Neuronal stem cell (in vitro differentiated cells): ENCODE measurements at regions not wholly inside any gene's neighbourhood (a gene's known extent, or its start where the extent isn't known, plus 50 kb on each side); places are given as distances from the start of the nearest gene placed in this dataset.

Source experiments
- DNase-seq: peaks from one replicate; pipeline ENCODE4 v3.0.0-alpha.2; 2013; ENCODE audit warnings: low spot score
- H2AFZ ChIP-seq: one replicate; pipeline ENCODE4 v1.6.1; 2013; ENCODE audit warnings: mild to moderate bottlenecking, low read length, inconsistent platforms
- H2AK5ac ChIP-seq: 2 replicates; pipeline ENCODE4 v1.6.1; 2013; ENCODE audit warnings: low read depth, mild to moderate bottlenecking, inconsistent platforms, low read length, moderate library complexity, mixed read lengths
- H2BK120ac ChIP-seq: 2 replicates; pipeline ENCODE4 v1.6.1; 2013; ENCODE audit warnings: low read depth, mild to moderate bottlenecking, inconsistent platforms, low read length, moderate library complexity, mixed read lengths
- H2BK12ac ChIP-seq: one replicate; pipeline ENCODE4 v1.6.1; 2013; ENCODE audit warnings: low read length, inconsistent platforms
- H2BK15ac ChIP-seq: 2 replicates; pipeline ENCODE4 v1.6.1; 2013; ENCODE audit warnings: mild to moderate bottlenecking, low read length, inconsistent platforms, mixed read lengths
- H2BK5ac ChIP-seq: one replicate; pipeline ENCODE4 v1.6.1; 2013; ENCODE audit warnings: inconsistent platforms, mild to moderate bottlenecking, low read length, moderate library complexity
- H3K14ac ChIP-seq: one replicate; pipeline ENCODE4 v1.6.1; 2013; ENCODE audit warnings: low read length, inconsistent platforms
- H3K18ac ChIP-seq: 2 replicates; pipeline ENCODE4 v1.6.1; 2013; ENCODE audit warnings: low read length, inconsistent platforms
- H3K23ac ChIP-seq: 2 replicates; pipeline ENCODE4 v1.6.1; 2013; ENCODE audit warnings: low read depth, mild to moderate bottlenecking, mixed read lengths, low read length, inconsistent platforms; ENCODE audit not compliant: poor library complexity
- H3K27ac ChIP-seq: replicated peaks from 3 replicates; pipeline ENCODE4 v1.5.1; 2013; ENCODE audit warnings: low read length, inconsistent platforms
- H3K27me3 ChIP-seq, 3 experiments: 2 replicates each; pipeline ENCODE4 v1.6.1; 2013; ENCODE audit warnings: low read length in 3 of 3, mild to moderate bottlenecking in 2 of 3, inconsistent platforms in 1 of 3, low read depth in 1 of 3, mixed read lengths in 1 of 3, moderate library complexity in 1 of 3; ENCODE audit not compliant: control insufficient read depth in 3 of 3, insufficient read depth in 3 of 3
- H3K36me3 ChIP-seq, 2 donors: replicated peaks in 1 of 2; 2 replicates each; pipeline ENCODE4 v1.6.1; 2013; ENCODE audit warnings: low read length in 2 of 2; ENCODE audit not compliant: control insufficient read depth in 2 of 2, insufficient read depth in 2 of 2
- H3K4ac ChIP-seq: 2 replicates; pipeline ENCODE4 v1.6.1; 2013; ENCODE audit warnings: inconsistent platforms, mild to moderate bottlenecking, low read length, moderate library complexity
- H3K4me1 ChIP-seq, 2 donors: 1 replicate in 1 of 2; 2 replicates in 1 of 2; pipeline ENCODE4 v1.6.1; 2013; ENCODE audit warnings: low read length in 2 of 2, low read depth in 1 of 2; ENCODE audit not compliant: control insufficient read depth in 2 of 2, insufficient read depth in 1 of 2
- H3K4me2 ChIP-seq: one replicate; pipeline ENCODE4 v1.6.1; 2013; ENCODE audit warnings: mild to moderate bottlenecking, low read length, inconsistent platforms; ENCODE audit not compliant: insufficient read depth, poor library complexity, severe bottlenecking
- H3K4me3 ChIP-seq, 2 donors: 2 replicates each; pipeline ENCODE4 v1.5.1; 2013; ENCODE audit warnings: low read length in 2 of 2, mild to moderate bottlenecking in 2 of 2, inconsistent platforms in 1 of 2, moderate library complexity in 1 of 2
- H3K79me1 ChIP-seq: one replicate; pipeline ENCODE4 v1.6.1; 2013; ENCODE audit warnings: low read depth, mild to moderate bottlenecking, inconsistent platforms, low read length, moderate library complexity
- H3K9ac ChIP-seq: one replicate; pipeline ENCODE4 v1.6.1; 2013; ENCODE audit warnings: mild to moderate bottlenecking, low read depth, low read length, inconsistent platforms; ENCODE audit not compliant: poor library complexity
- H3K9me3 ChIP-seq, 2 donors: replicated peaks in 1 of 2; 2 replicates each; pipeline versions ENCODE3 to v1.6.1; 2013; ENCODE audit warnings: low read length in 2 of 2, mild to moderate bottlenecking in 2 of 2, inconsistent platforms in 1 of 2, low read depth in 1 of 2, mixed read lengths in 1 of 2, moderate library complexity in 1 of 2; ENCODE audit not compliant: control insufficient read depth in 2 of 2, insufficient read depth in 1 of 2
- H4K8ac ChIP-seq: one replicate; pipeline ENCODE4 v1.6.1; 2013; ENCODE audit warnings: low read depth, mild to moderate bottlenecking, inconsistent platforms, low read length, moderate library complexity
- H4K91ac ChIP-seq: one replicate; pipeline ENCODE4 v1.6.1; 2013; ENCODE audit warnings: low read length, low read depth, mild to moderate bottlenecking, inconsistent platforms; ENCODE audit not compliant: poor library complexity
- WGBS, 2 donors: extraction: QIAGEN DNeasy Blood & Tissue Kit; methylation state at CpG; one replicate each; pipeline ENCODE4 v1.1.7; 2013; ENCODE audit warnings: missing lambda C conversion rate in 2 of 2, mixed read lengths in 1 of 2; ENCODE audit not compliant: insufficient read length in 2 of 2, insufficient replicate concordance in 1 of 2; ENCODE audit errors: extremely low coverage in 2 of 2; 5-methylcytosine and 5-hydroxymethylcytosine counted together

DNA sequence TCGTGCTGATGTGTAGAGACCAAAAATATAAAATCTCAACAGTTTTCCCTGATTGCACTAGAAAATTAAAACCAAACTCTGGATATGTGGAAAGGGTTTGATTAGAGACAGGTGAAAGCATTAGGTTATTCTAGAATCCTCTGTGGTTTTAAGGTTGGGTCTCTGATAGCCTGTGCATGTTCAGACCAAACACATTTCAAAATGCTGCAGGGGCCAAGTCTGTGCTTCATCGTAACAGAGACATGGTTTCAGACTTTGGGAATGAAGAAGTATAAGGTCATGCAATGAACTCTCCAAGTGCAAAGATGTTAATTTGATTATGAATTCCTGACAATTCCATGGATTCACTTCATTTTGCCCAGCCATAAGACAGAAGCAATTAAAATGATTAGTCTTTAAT lies 261.0 kb upstream of the KCNJ16 start:
- no peaks in the 10 kb centered on the region for H3K79me1 ChIP-seq
- H3K9me3 ChIP-seq = no peaks in the 10 kb centered on the region
- no peak overlapping the region for H2AFZ ChIP-seq
- no CpG with 5 or more reads among the region's 2 CpGs for WGBS, 2 donors
- no peak overlapping the region for H2BK12ac ChIP-seq
- no peaks in the 10 kb centered on the region for H3K4me1 ChIP-seq
- H3K14ac ChIP-seq = no peak overlapping the region
- no peaks in the 10 kb centered on the region for H3K27me3 ChIP-seq
- no peaks in the 10 kb centered on the region for H3K36me3 ChIP-seq
- no peak for DNase-seq
- H3K4me2 ChIP-seq = no peak overlapping the region
- H3K27ac ChIP-seq = no peak overlapping the region
- H2BK5ac ChIP-seq = no peak overlapping the region
- no peak overlapping the region for H3K4me3 ChIP-seq
- H2BK15ac ChIP-seq = no peak overlapping the region
- H3K18ac ChIP-seq = no peak overlapping the region
- H3K4ac ChIP-seq = no peak overlapping the region
- no peak overlapping the region for H2BK120ac ChIP-seq
- H4K91ac ChIP-seq = no peak overlapping the region
- H3K9ac ChIP-seq = no peak overlapping the region
- H4K8ac ChIP-seq = no peak overlapping the region
- H2AK5ac ChIP-seq = no peak overlapping the region
- no peak overlapping the region for H3K23ac ChIP-seq

DNA sequence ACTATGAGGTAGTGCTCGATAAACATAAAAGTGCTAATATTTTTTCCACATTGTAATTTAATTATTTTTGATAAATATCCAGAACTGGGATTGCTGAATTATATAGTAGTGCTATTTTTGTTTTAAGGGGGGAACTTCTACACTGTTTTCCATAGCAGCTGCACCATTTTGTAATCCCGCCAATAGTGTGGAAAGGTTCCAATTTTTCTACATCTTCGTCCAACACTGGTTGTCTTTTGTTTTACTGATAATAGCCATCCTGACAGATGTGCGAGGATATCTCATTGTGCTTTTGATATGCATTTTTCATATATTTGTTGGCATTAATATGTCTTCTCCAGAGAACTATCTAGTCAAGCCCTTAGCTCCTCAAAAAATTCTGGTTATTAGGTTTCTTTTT lies 259.6 kb upstream of the KCNJ16 start:
- no peak overlapping the region for H3K23ac ChIP-seq
- no peak overlapping the region for H2BK15ac ChIP-seq
- H2AFZ ChIP-seq = no peak overlapping the region
- no peak overlapping the region for H3K4me2 ChIP-seq
- H2AK5ac ChIP-seq = no peak overlapping the region
- no peaks in the 10 kb centered on the region for H3K4me1 ChIP-seq
- no peak for DNase-seq
- no peak overlapping the region for H3K4me3 ChIP-seq
- no peak overlapping the region for H3K14ac ChIP-seq
- no CpG with 5 or more reads among the region's 4 CpGs for WGBS, 2 donors
- H4K8ac ChIP-seq = no peak overlapping the region
- no peaks in the 10 kb centered on the region for H3K36me3 ChIP-seq
- no peak overlapping the region for H2BK120ac ChIP-seq
- H3K27ac ChIP-seq = no peak overlapping the region
- H3K4ac ChIP-seq = no peak overlapping the region
- H2BK12ac ChIP-seq = no peak overlapping the region
- H3K9me3 ChIP-seq = no peaks in the 10 kb centered on the region
- H3K27me3 ChIP-seq = no peaks in the 10 kb centered on the region
- H3K9ac ChIP-seq = no peak overlapping the region
- H4K91ac ChIP-seq = no peak overlapping the region
- no peak overlapping the region for H3K18ac ChIP-seq
- no peaks in the 10 kb centered on the region for H3K79me1 ChIP-seq
- no peak overlapping the region for H2BK5ac ChIP-seq

DNA sequence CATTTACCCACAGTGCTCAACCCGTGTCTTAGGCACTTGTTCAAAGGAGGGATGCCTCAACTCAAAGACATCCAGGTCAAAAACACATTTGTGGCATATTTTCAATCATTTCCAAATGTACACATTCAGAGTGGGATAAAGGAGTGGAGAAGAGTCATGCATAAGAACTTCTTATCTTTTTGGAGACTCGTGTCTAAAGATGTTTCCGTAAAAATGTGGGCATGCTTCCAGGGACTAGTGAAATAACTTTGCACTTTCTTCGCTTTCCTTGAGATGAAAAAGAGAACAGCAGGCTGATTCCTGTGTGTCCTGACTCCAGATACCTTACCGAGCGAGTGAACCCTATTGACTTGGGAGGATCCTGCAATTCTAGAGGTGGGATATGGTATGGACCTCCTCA lies 256.6 kb upstream of the KCNJ16 start:
- no peaks in the 10 kb centered on the region for H3K36me3 ChIP-seq
- no peaks in the 10 kb centered on the region for H3K4me1 ChIP-seq
- DNase-seq = no peak
- H3K4me2 ChIP-seq = no peak overlapping the region
- no peak overlapping the region for H3K23ac ChIP-seq
- H3K14ac ChIP-seq = no peak overlapping the region
- H3K4me3 ChIP-seq = no peak overlapping the region
- H3K27ac ChIP-seq = no peak overlapping the region
- no peak overlapping the region for H3K18ac ChIP-seq
- no CpG with 5 or more reads among the region's 6 CpGs for WGBS, 2 donors
- no peak overlapping the region for H4K91ac ChIP-seq
- no peak overlapping the region for H2AFZ ChIP-seq
- H2BK15ac ChIP-seq = no peak overlapping the region
- no peak overlapping the region for H2BK12ac ChIP-seq
- H4K8ac ChIP-seq = no peak overlapping the region
- H2BK5ac ChIP-seq = no peak overlapping the region
- no peak overlapping the region for H2AK5ac ChIP-seq
- H3K79me1 ChIP-seq = no peaks in the 10 kb centered on the region
- H3K4ac ChIP-seq = no peak overlapping the region
- no peak overlapping the region for H3K9ac ChIP-seq
- peaks cover 12 to 17% of the 10 kb centered on the region in 2 donors for H3K9me3 ChIP-seq
- no peaks in the 10 kb centered on the region for H3K27me3 ChIP-seq
- H2BK120ac ChIP-seq = no peak overlapping the region

DNA sequence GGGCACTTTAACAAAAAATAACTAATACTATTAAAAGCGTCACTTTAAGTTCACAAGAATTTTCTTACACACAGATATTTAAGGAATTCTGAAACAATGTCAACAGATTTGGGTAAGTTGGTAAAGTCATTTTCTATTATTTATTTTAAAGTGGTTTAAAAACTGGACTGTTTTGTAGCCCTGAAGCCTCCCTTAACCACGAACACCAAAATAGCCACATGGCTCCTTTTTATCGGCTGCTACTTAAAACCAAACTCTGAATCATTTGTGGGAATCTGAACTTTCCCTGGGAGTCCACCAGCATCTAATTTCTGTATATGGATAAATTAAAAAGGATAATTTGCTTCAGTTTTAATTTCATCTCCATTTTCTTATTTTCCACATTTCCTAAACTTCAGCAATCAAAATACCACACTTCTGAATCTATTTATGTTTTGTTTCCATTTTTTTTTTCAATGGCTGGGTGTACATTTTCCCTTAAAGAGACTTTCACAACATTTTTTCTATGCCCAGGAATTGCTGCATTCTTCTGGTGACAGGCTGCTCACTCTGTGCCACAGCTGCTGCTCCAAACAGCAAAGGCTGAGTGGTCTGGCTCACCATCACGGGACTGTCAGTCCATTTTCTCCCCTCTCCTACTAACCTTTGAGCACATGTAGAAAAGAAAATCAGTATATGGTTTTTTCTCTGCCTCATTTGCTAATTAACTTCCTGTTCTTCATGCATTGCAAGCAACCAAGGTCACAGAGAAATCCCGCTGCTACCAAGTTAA lies 255.5 kb upstream of the KCNJ16 start:
- Histone ChIP-seq H4K8ac (no peak overlapping the region), H3K27me3 (no peaks in the 10 kb centered on the region), H2BK12ac (no peak overlapping the region), H4K91ac (no peak overlapping the region), H3K4me2 (no peak overlapping the region), H3K36me3 (no peaks in the 10 kb centered on the region), H3K27ac (no peak overlapping the region), H3K79me1 (no peaks in the 10 kb centered on the region), H3K14ac (no peak overlapping the region), H3K4ac (no peak overlapping the region), H2BK15ac (no peak overlapping the region), H3K23ac (no peak overlapping the region), H3K4me1 (no peaks in the 10 kb centered on the region), H2AK5ac (no peak overlapping the region), H3K4me3 (no peak overlapping the region), H3K9me3 (peaks cover 12 to 17% of the 10 kb centered on the region in 2 donors), H2BK5ac (no peak overlapping the region), H3K9ac (no peak overlapping the region), H2BK120ac (no peak overlapping the region), H3K18ac (no peak overlapping the region), H2AFZ (no peak overlapping the region)
- no peak for DNase-seq
- no CpG with 5 or more reads among the region's 5 CpGs for WGBS, 2 donors
